GM21390 (cell line): ENCODE measurements at regions not wholly inside any gene's neighbourhood (a gene's known extent, or its start where the extent isn't known, plus 50 kb on each side); places are given as distances from the start of the nearest gene placed in this dataset.

Experiments
- ATAC-seq: cut with Tn5 transposase; IDR thresholded peaks from one replicate; pipeline ENCODE4 v1.9.1; 2021; ENCODE audit not compliant: unreplicated experiment

GRCh38 chr2:3101016-3101942 is 276.3 kb downstream of the EIPR1 start:
- ATAC-seq = no peak

- ATAC-seq = no peak
Observed at GRCh38 chr2:3100386-3100785, 277.2 kb downstream of the EIPR1 start.

DNA sequence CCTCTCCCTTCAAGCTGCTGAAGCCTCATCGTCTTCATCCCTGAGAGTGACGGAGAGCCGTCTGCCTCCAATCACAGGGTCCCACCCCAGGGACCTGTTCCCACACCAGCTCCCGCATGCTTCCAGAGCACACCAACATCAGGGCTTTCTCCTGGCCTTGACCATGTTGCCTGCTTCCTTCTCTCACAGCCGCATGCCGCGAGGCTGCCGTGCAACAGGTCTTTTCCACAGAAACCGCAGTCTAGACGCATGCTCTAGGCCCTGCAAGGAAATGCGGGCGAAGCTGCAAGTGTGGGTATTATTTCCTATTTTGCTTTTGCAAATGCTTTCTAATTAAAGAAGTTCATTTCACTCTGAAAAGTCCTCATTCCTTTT is 277.8 kb downstream of the EIPR1 start:
- no peak for ATAC-seq

- ATAC-seq = no peak
Observed at GRCh38 chr2:3099145-3099859, 278.3 kb downstream of the EIPR1 start.

DNA sequence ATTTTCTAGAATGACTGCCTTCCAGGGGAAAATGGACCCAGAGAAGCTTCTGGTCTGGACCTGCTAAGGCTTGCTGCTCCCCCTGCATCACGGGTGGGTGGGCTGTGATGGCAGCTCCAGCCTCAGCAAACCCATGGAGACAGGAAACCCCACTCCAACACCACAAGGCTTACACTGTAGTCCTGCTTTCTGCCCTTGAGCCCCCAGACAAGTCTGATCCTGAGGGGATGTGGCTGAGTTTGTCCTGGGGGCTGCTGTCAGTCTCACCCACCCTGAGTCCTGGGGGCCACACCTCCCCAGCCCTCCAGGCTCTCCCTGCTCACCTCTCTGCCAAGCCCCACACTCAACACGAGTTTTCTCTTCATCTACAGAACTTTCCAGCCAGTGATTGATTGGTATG is 279.4 kb downstream of the EIPR1 start:
- ATAC-seq = no peak

- ATAC-seq = no peak
Observed at GRCh38 chr2:3097804-3098203, 279.8 kb downstream of the EIPR1 start.

- ATAC-seq = no peak
Observed at GRCh38 chr2:3094999-3095958, 282.3 kb downstream of the EIPR1 start.

DNA sequence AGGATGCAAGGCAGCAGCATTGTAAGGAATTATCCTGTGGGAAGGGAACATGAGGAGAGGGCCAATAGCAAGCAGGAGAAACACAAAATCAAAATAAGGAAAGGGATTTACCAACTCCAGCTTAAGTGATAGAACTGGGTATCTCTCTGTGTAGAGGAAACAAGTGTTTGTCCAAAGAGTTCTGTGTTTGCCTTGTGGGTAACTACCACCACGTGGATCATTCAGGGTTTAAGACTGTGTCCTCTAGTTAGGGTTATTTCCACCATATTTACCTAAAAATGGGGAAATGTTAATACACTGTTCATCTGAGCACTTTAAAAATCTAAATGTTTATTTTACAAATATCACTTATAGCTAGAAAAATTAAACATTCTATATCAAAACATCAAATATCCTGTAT is 283.3 kb downstream of the EIPR1 start:
- ATAC-seq = no peak

GRCh38 chr2:3091696-3092095 is 285.9 kb downstream of the EIPR1 start:
- no peak for ATAC-seq

DNA sequence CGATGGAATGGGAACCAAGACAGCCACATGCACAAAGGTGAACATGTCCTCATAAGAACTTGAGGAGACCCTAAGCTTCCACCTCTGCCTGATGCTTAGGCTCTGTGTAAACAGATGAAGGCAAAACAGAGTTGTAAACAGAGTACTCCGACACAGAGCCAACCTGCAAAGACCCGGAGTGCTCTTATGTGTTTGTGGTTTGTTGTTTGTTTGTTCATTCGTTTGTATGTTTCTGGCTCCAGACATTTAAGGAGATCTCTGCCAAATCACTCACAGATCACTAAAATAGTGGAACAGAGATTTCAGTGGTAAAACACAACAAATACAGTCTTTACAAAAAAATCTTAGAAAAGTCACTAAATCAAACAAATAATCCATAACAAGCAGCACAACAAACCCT is 294.9 kb downstream of the EIPR1 start:
- no peak for ATAC-seq

DNA sequence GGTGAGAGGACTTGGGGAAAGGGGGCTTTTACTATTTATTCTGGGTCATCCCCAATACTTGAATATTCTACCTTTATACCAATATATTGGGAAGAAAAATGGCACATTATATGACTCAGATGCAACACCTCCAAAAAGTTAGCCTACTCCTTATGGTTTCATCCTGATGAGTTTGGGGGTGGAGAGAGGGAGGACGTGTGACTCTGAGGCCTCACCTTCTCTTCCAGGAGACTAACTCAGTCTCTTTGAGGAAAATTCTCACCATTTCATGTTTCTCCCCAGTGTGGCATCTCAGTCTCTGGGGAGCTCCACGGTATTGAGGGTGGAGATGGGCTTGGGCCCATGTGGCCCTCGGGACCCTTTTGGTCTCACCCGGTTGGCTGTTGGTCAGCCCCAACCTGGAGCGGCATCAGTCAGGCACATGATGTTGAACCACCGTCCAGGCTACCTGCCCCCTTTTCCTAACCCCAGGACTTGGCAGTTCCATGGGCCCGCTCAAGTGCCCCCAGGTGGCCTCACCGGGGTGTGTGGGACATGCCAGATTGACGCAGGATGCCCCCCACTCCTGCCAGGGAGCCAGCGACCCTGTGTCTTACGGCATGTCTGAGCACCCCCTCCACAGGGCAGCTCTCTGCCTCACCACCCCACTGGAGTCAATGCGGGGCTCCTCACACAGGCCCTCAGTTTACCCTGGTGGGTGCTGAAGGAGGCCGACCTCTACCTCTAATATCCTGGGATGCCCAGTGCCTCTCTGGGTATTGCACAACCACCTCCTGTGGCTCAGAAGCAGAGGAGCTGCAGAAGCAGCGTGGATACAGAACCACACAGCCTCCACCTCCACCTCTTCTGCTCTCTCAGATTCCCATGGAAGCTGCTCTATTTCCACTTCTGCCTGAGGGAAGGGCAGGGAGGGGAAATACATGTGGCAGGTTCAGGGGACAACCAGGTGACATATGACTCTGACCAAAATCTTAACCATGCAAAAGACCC is 297.4 kb downstream of the EIPR1 start:
- no peak for ATAC-seq

DNA sequence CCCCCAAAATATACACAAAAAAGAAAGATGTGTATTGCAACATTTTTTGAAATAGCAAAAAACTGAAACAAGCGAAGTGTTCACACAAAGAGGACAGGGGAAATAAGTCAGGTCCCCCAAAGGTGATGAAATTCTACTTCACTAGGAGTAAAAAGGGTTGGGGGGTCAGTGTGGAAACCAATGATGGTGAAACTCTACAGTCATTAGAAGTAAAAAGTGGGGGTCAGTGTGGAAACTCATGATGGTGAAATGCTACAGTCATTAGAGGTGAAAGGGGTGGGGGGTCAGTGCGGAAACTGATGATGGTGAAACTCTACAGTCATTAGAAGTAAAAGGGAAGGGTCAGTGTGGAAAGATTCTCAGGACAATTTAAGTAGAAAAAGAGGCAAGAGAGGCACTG is 298.2 kb downstream of the EIPR1 start:
- no peak for ATAC-seq

GRCh38 chr2:3078684-3079083 is 298.9 kb downstream of the EIPR1 start:
- no peak for ATAC-seq

- ATAC-seq = no peak
Observed at GRCh38 chr2:3076848-3077642, 300.6 kb downstream of the EIPR1 start.

GRCh38 chr2:3075991-3076340 is 301.7 kb downstream of the EIPR1 start:
- ATAC-seq = no peak

DNA sequence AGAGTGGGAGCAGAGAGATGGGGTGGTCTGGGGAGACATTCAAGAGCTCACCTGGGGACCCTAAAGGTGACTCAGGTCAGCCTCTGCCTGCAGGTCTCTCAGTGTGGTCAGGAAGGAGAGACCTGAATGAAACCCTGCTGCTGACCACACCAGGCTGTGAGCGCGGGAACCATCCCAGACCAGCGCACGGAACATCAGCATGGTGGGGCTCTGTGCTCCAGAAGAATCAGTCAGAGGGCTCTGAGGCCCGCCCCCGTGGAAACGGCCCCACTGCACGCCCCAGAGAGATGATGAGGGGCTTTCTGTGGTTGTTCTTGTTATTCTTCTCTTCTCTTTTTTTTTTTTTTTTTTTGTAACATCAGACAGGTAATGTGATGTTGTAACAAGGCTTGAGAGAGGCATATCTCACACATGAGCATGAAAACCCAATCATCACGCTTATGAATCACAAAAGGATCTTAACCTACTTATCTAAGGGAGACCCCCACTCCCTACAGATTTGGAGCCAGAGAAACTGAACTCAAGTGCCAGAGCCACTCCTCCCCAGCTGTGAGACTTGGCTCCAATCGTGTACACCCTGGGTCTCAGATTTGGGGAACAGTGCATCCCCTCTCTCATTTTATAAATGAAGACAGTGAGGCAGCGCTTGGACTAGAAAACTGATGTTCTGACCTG is 302.2 kb downstream of the EIPR1 start:
- no peak for ATAC-seq

DNA sequence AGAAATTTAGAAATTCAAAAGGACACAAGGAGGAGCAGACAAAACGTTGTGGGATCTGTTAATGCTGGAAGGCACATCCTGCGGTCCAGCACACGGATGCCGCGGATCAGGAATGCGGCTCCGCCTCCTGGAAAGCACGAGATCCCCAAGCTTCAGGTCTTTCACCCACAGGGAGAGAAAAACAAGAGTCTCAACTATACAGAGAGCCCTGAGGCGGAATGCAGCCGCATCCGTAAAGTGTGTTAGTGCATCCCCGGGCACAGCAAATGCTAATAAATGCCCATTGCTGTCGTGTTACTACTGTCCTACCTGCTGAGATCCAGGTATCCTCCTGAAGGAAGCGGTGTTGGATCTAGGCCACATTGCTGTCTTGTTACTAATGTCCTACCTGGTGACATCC is 303.9 kb downstream of the EIPR1 start:
- ATAC-seq = no peak

- no peak for ATAC-seq
Observed at GRCh38 chr2:3073041-3073595, 304.5 kb downstream of the EIPR1 start.
